GM18505 (cell line): ENCODE measurements at regions not wholly inside any gene's neighbourhood (a gene's known extent, or its start where the extent isn't known, plus 50 kb on each side); places are given as distances from the start of the nearest gene placed in this dataset.
"Not testable (repeated sequence)": the region's sequence is repeated elsewhere in the genome, so short reads cannot be mapped to it uniquely, and the experiment has no call there.

Experiments used
- ATAC-seq: cut with Tn5 transposase; IDR thresholded peaks from one replicate; pipeline ENCODE4 v1.9.1; 2021; ENCODE audit not compliant: unreplicated experiment
- POLR2A ChIP-seq: IDR thresholded peaks from 4 replicates; pipeline ENCODE4 v1.6.1; 2011; ENCODE audit warnings: borderline replicate concordance; ENCODE audit not compliant: insufficient read depth, insufficient read length; ENCODE audit errors: extremely low read depth

- no peak for ATAC-seq
- no peak for TF ChIP-seq POLR2A
Measured at GRCh38 chr11:96854425-96854824, 464.6 kb downstream of the JRKL start.

DNA sequence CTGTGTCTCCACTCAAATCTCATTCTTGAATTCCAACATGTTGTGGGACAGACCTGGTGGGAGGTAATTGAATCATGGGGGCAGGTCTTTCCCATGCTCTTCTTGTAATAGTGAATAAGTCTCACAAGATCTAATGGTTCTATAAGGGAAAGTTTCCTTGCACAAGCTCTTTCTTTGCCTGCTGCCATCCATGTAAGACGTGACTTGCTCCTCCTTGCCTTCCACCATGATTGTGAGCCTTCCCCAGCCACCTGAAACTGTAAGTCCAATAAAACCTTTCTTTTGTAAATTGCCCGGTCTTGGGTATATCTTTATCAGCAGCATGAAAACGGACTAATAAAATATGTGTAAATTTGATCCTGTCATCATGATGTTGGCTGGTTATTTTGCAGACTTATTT, 471.9 kb downstream of the JRKL start:
- not testable (repeated sequence) for ATAC-seq

- no peak for ATAC-seq
- no peak for TF ChIP-seq POLR2A
Measured at GRCh38 chr11:96863520-96863919, 473.7 kb downstream of the JRKL start.

DNA sequence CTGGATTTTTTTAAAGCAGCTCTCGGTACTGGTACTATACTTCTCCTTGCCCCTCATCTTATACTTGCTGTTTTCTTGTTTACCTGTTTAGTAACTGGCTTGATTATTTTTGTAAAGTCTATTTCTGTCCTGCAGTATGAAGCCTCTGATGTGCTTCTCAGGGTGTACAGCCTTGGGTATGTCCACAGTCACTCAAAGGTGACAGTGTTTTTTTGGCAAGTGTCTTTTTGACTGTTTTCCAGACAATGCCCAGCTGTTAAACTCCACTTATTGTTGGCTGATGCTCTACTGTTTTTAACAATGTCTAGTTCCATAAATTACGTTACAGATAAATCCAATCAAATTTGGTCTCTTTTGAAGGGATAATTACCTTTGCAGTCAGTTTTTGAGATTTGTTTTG, 475.2 kb downstream of the JRKL start:
- TF ChIP-seq POLR2A, result no peak
- ATAC-seq, result no peak

DNA sequence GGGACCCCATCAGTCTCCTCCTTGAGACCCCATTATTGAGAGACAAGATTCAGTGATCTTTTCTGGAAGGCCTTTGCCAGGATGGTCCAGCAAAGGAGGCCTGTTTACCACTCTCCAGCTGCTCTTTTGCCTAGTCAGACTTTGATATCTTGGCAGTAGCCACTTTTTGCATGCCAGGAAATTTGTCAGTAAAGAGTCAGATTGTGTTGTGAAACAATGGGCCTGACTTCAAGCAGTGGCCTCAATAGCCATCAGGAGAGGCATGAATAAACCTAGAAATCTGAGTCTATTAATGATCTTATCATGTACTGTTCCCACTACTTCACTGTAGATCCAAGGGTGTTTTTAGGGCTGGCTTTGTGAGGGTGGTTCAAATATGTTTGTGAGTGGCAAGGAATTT, 479.4 kb downstream of the JRKL start:
- no peak for TF ChIP-seq POLR2A
- no peak for ATAC-seq

- no peak for ATAC-seq
- no peak for TF ChIP-seq POLR2A
Measured at GRCh38 chr11:96875712-96876111, 485.9 kb downstream of the JRKL start.

DNA sequence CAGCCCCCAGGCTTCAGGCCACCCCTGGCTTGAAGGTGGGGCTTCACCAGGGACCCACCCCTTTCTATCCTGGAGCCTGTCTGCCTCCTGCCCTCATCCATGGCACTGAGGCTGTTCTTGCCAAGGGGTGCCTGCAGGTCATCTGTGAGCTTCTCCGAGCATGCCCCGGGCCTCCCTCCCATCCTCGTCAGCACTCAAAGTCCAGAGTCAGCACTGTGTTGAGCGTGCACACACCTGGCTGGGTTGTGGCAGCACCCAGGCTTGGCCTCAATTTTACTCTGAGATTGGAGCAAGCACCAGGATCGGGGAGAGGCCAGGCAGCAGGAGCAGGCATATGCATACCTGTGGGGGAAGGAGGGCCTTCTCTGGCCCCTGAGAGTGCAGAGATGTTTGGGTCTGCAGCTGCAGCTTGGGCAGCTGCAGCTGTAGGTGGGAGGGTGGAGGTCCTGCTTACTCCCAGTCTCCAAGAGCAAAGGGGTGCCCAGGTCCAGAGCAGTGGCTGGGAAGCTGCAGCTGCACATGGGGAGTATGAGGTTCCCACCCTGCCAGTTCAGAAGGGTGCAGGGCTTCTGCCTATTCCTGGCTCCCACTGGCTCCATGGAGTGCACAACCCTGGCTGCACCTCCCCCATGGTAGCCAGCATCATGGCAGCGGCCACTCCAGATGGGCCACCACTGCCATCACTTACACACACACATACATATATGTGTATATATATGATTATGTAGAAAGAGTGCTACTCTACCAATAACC, 488.7 kb downstream of the JRKL start:
- ATAC-seq, result no peak
- no peak for TF ChIP-seq POLR2A

GRCh38 chr11:96882622-96883021, 492.8 kb downstream of the JRKL start:
- ATAC-seq, result not testable (repeated sequence)

DNA sequence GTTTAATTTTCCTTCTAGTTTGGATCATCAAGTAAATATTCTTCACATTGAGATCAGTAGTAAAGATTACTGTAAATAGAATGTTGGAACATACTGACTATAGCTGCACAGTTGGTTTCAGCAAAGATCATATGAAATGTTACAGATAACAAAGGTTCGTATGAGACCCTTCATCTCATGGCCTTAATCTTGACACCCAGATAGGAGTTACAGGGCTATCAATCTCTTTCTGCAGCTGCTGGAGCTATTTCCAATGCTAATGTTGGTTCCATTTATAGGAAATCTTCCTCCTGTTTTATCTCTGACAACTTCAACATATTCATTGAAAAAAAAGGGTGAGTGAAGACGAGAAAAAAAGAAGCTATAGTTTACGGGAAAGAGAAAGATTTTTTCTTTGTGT, 495.6 kb downstream of the JRKL start:
- ATAC-seq, result no peak
- no peak for TF ChIP-seq POLR2A

DNA sequence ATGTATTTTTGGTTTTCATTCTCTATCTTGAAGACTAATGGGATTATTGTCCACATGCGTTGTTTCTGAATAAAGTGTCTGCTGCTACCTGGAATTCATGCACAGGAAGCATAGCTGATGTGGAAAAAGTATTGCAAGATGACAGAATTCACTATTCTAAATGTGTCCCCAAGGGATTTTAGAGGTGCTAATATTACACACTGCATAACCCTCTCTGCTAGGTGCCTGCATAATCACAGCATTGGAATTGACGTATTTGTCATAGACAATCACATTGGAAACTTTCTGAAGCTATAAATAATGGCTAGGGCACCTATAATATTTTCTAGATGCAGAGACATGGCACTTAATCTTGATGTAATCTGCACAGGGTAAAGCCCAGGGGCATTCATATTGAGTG, 496.1 kb downstream of the JRKL start:
- no peak for TF ChIP-seq POLR2A
- no peak for ATAC-seq

DNA sequence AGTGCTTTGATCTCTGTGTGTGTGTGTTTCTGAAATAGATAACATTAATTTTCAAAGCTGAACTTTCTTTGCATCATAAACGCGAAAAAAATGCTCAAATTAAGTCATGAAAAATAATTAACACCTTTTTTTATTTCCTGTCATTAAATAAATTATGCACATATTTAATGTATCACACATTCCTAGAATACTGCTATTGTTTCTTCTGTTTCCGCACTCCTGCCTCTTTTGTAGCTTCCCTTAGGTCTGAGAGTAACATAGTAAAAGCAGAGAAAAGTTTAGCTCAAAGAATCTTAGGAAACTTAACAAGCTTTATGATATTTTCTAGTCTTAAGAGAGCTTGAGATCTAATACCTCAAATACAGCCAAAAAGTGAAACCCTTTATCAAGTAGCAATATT, 504.2 kb downstream of the JRKL start:
- TF ChIP-seq POLR2A, result no peak
- ATAC-seq, result no peak

DNA sequence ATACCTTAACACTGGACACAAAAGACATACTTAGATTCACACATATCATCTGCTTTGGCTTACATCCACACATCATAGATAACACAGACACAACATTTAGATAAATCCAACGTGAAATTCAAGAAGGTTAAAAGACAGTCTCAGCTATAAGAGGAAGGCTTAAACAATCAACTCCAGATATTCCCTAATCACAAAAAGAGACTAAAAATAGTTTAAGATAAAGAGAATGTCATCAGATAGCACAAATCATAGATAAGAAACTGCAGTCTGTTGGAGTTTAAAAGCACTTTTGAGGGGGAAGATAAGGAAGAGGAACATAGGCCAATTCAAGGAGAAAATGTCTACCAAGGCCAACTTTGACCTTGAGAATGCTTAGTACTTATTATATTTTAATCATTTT, 504.8 kb downstream of the JRKL start:
- TF ChIP-seq POLR2A, result no peak
- ATAC-seq, result no peak

- no peak for TF ChIP-seq POLR2A
- ATAC-seq, result no peak
Measured at GRCh38 chr11:96899971-96900370, 510.2 kb downstream of the JRKL start.

GRCh38 chr11:96905143-96905542, 515.3 kb downstream of the JRKL start:
- ATAC-seq, result no peak
- TF ChIP-seq POLR2A, result no peak

DNA sequence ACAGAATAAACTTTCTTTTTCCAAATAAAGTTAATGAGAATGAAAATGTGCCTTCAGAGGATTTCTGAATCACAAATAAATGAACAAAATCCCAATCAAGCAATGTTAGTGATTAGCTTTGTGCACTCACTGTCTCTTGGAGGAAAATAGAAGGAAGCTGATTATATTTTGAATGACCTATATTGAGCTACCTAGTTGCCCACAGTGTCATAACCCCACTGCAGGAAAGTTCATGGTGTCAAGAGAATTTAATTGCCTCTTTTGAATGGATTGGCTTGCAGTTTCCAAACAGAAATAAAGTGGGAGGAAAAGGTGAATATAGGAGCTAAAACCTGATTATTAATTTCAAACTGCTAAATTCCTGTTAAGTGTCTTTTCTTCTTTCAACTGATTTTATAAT, 515.9 kb downstream of the JRKL start:
- no peak for ATAC-seq
- TF ChIP-seq POLR2A, result no peak

DNA sequence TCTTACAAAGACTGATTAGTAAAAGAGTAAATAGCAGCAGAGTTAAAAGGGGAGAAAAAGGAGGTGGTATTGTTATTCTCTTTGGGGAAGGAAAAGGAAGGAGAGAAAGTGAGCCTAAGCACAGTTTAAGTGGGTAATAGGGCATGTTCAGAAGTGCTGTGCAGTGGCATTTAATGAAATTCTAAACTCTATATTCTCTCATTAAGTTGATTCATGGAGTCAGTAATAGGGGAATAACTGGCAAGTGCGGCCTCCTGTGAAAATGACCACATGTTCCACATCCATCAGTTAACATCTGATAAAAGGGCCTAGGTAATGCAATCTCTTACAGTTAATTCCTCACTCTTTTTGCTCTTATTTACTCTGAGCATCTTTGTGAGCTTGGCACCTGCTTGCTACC, 516.7 kb downstream of the JRKL start:
- no peak for ATAC-seq
- TF ChIP-seq POLR2A, result no peak

DNA sequence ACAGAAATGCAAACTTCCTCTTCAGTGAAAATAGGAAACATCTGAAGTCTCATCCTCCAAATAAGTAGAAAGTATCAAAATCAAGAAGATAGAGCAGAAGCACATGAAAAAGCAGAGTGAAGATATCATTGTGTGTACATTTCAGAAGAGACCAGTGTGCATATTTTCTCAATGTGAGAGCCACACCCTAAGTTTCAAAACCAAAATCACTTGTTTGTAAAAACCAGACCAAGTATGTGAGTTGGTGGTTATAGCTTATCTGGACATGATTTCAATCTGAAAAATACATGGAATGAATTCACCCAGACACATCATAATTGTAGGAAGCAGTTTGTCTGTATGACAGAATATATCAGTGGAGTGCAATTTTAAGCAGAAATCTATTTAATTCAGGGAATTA, 536.0 kb downstream of the JRKL start:
- ATAC-seq, result no peak
- TF ChIP-seq POLR2A, result no peak
